Kidney (tissue), 13 donors: ENCODE measurements at regions not wholly inside any gene's neighbourhood (a gene's known extent, or its start where the extent isn't known, plus 50 kb on each side); places are given as distances from the start of the nearest gene placed in this dataset.
A peak's percentile ranks its signal among the peaks of the same experiment; 100 is the strongest.

Experiments
- DNase-seq, 5 donors: peaks; one replicate each; pipeline ENCODE4 v3.0.0-alpha.2; 2013 to 2020
- FAIRE-seq: peaks from 2 replicates; lab custom pipeline; 2012; peaks lifted over from hg19 to GRCh38; lab: Jason Lieb, UNC
- H3K27ac ChIP-seq, 2 donors: one replicate each; pipeline ENCODE4 v1.7.0; 2013; ENCODE audit warnings: low read depth in 2 of 2, low read length in 2 of 2, inconsistent platforms in 1 of 2
- H3K27me3 ChIP-seq: one replicate; pipeline ENCODE4 v1.7.1; 2013; ENCODE audit warnings: low read length, inconsistent platforms; ENCODE audit not compliant: control insufficient read depth, insufficient read depth
- H3K36me3 ChIP-seq, 3 donors: one replicate each; pipeline versions ENCODE4 v1.7.0 to v1.7.1; 2013; ENCODE audit warnings: low read length in 3 of 3, control low read depth in 1 of 3, inconsistent platforms in 1 of 3; ENCODE audit not compliant: insufficient read depth in 3 of 3, control insufficient read depth in 2 of 3
- H3K4me1 ChIP-seq, 3 donors: one replicate each; pipeline versions ENCODE4 v1.7.0 to v1.7.1; 2013; ENCODE audit warnings: low read length in 3 of 3, inconsistent platforms in 1 of 3, low read depth in 1 of 3; ENCODE audit not compliant: control insufficient read depth in 2 of 3, insufficient read depth in 2 of 3
- H3K4me3 ChIP-seq, 3 donors: one replicate each; pipeline versions ENCODE4 v1.7.0 to v1.8.1; 2013; ENCODE audit warnings: low read length in 3 of 3, control low read depth in 1 of 3, inconsistent platforms in 1 of 3
- H3K9ac ChIP-seq, 3 donors: one replicate each; pipeline versions ENCODE4 v1.7.0 to v1.7.1; 2013; ENCODE audit warnings: low read length in 3 of 3, control low read depth in 1 of 3, inconsistent platforms in 1 of 3
- H3K9me3 ChIP-seq, 3 donors: one replicate each; pipeline versions ENCODE4 v1.7.0 to v1.7.1; 2013; ENCODE audit warnings: low read length in 3 of 3, control low read depth in 1 of 3, inconsistent platforms in 1 of 3; ENCODE audit not compliant: control insufficient read depth in 2 of 3, insufficient read depth in 1 of 3
- CTCF ChIP-seq: IDR thresholded peaks from 3 replicates; pipeline ENCODE4 v1.5.1; 2012; ENCODE audit warnings: mild to moderate bottlenecking, moderate library complexity, borderline replicate concordance; ENCODE audit not compliant: insufficient read depth; ENCODE audit errors: extremely low read depth
- intact Hi-C: fragments of 100-400 bp; cut with DNase I; formaldehyde crosslinking; loops from one replicate; pipeline ENCODE4 v1.11.1; 2022
- donor health status: control.
- donor health status: control.
- donor health status: control.
- donor health status: control.
- donor health status: control.
- donor health status: DM: yes; HTN: yes; CAD: no.
- donor health status: Normal renal cell carcinoma (clear cell type).

GRCh38 chr5:110854200-110854599 lies 115.4 kb downstream of the SLC25A46 start:
- no peaks in the 10 kb centered on the region for H3K36me3 ChIP-seq
- H3K4me3 ChIP-seq, result no peak overlapping the region
- intact Hi-C loops, result no loop called here
- H3K4me1 ChIP-seq, result no peaks in the 10 kb centered on the region
- no peak overlapping the region for H3K9ac ChIP-seq
- no peak for DNase-seq
- TF ChIP-seq CTCF, result no peak
- no peak for FAIRE-seq
- no peak overlapping the region for H3K27ac ChIP-seq
- no peaks in the 10 kb centered on the region for H3K27me3 ChIP-seq
- H3K9me3 ChIP-seq, result no peaks in the 10 kb centered on the region

- H3K4me1 ChIP-seq, result no peaks in the 10 kb centered on the region
- intact Hi-C loops, result no loop called here
Measured at GRCh38 chr5:110855961-110856360, 117.2 kb downstream of the SLC25A46 start.

GRCh38 chr5:110865400-110866094 lies 126.7 kb downstream of the SLC25A46 start:
- no peak overlapping the region for H3K4me3 ChIP-seq
- DNase-seq, result peak in 3 of 5 donors; percentile 17 to 47 (median 36)
- no peaks in the 10 kb centered on the region for H3K27me3 ChIP-seq
- no peaks in the 10 kb centered on the region for H3K9me3 ChIP-seq
- H3K36me3 ChIP-seq, result no peaks in the 10 kb centered on the region
- H3K27ac ChIP-seq, result no peak overlapping the region
- H3K4me1 ChIP-seq, result no peaks in the 10 kb centered on the region
- intact Hi-C loops, result no loop called here
- TF ChIP-seq CTCF, result peak; percentile 38
- H3K9ac ChIP-seq, result no peak overlapping the region
- no peak for FAIRE-seq

More at GRCh38 chr5:110855961-110856360, 117.2 kb downstream of the SLC25A46 start:
- H3K9ac ChIP-seq, result no peak overlapping the region
- DNase-seq, result no peak
- H3K27me3 ChIP-seq, result no peaks in the 10 kb centered on the region
- FAIRE-seq, result no peak
- no peak overlapping the region for H3K4me3 ChIP-seq
- no peaks in the 10 kb centered on the region for H3K36me3 ChIP-seq
- no peak overlapping the region for H3K27ac ChIP-seq
- TF ChIP-seq CTCF, result no peak
- no peaks in the 10 kb centered on the region for H3K9me3 ChIP-seq

GRCh38 chr5:110869927-110870326 lies 131.1 kb downstream of the SLC25A46 start:
- no peaks in the 10 kb centered on the region for H3K27me3 ChIP-seq
- no peaks in the 10 kb centered on the region for H3K4me1 ChIP-seq
- no peaks in the 10 kb centered on the region for H3K9me3 ChIP-seq
- H3K36me3 ChIP-seq, result no peaks in the 10 kb centered on the region
- no peak overlapping the region for H3K4me3 ChIP-seq
- no peak for TF ChIP-seq CTCF
- H3K9ac ChIP-seq, result no peak overlapping the region
- no peak overlapping the region for H3K27ac ChIP-seq
- FAIRE-seq (no peak), DNase-seq (no peak)
- intact Hi-C loops, result no loop called here
